ENCODE measurements at regions not wholly inside any gene's neighbourhood (a gene's known extent, or its start where the extent isn't known, plus 50 kb on each side); places are given as distances from the start of the nearest gene placed in this dataset.
"Not testable (repeated sequence)": the region's sequence is repeated elsewhere in the genome, so short reads cannot be mapped to it uniquely, and the experiment has no call there.

GRCh38 chr7:51446356-51446755 is 129.7 kb upstream of the COBL start:
- no peaks in the 10 kb centered on the region for H3K9me3 ChIP-seq
- TF ChIP-seq POLR2A (IDR thresholded peaks at IDR 0.05), result no peak
- no peak for TF ChIP-seq CTCF (IDR thresholded peaks at IDR 0.05)
- no peaks in the 10 kb centered on the region for H3K27me3 ChIP-seq
- peak overlapping the region; percentile 17 to 21 for H3K4me3 ChIP-seq
- intact Hi-C loops (cut with DNase I; ENCODE audit: low total_unique reads), result no loop called here
- H3K4me1 ChIP-seq, result no peaks in the 10 kb centered on the region
- 46 to 53% methylated on average over 10 to 11 of the region's 11 CpGs for WGBS, 2 donors
- H3K27ac ChIP-seq, result no peak overlapping the region
- no peak for DNase-seq
- H3K36me3 ChIP-seq (ENCODE audit: low read depth, missing control alignments), result no peaks in the 10 kb centered on the region

GRCh38 chr7:51444936-51445335 is 128.3 kb upstream of the COBL start:
- H3K27ac ChIP-seq, result no peak overlapping the region
- H3K4me1 ChIP-seq, result no peaks in the 10 kb centered on the region
- no peak overlapping the region for H3K4me3 ChIP-seq
- H3K36me3 ChIP-seq (ENCODE audit: low read depth, missing control alignments), result no peaks in the 10 kb centered on the region
- intact Hi-C loops (cut with DNase I; ENCODE audit: low total_unique reads), result no loop called here
- WGBS, 2 donors, result 44 to 64% methylated on average over 1 of the region's 1 CpG
- H3K27me3 ChIP-seq, result no peaks in the 10 kb centered on the region
- no peaks in the 10 kb centered on the region for H3K9me3 ChIP-seq
- no peak for TF ChIP-seq CTCF (IDR thresholded peaks at IDR 0.05)
- TF ChIP-seq POLR2A (IDR thresholded peaks at IDR 0.05), result no peak
- DNase-seq, result no peak

GRCh38 chr7:51430480-51431086 is 114.0 kb upstream of the COBL start:
- H3K27ac ChIP-seq, result no peak overlapping the region
- no peaks in the 10 kb centered on the region for H3K27me3 ChIP-seq
- TF ChIP-seq POLR2A (IDR thresholded peaks at IDR 0.05) (no peak), CTCF (IDR thresholded peaks at IDR 0.05) (peak; percentile 67 to 91 (median 82))
- no peaks in the 10 kb centered on the region for H3K36me3 ChIP-seq (ENCODE audit: low read depth, missing control alignments)
- intact Hi-C loops (cut with DNase I; ENCODE audit: low total_unique reads), result no loop called here
- no peak overlapping the region for H3K4me3 ChIP-seq
- peak; percentile 71 for DNase-seq
- H3K9me3 ChIP-seq, result no peaks in the 10 kb centered on the region
- no peaks in the 10 kb centered on the region for H3K4me1 ChIP-seq
- 16 to 17% methylated on average over 13 of the region's 13 CpGs for WGBS, 2 donors

- 86 to 89% methylated on average over 8 of the region's 8 CpGs for WGBS, 2 donors
- no peak for DNase-seq
- Histone ChIP-seq H3K27me3 (no peaks in the 10 kb centered on the region), H3K4me1 (no peaks in the 10 kb centered on the region), H3K27ac (no peak overlapping the region), H3K36me3 (ENCODE audit: low read depth, missing control alignments) (no peaks in the 10 kb centered on the region), H3K9me3 (no peaks in the 10 kb centered on the region), H3K4me3 (no peak overlapping the region)
- intact Hi-C loops (cut with DNase I; ENCODE audit: low total_unique reads), result no loop called here
- no peak for TF ChIP-seq POLR2A (IDR thresholded peaks at IDR 0.05)
- TF ChIP-seq CTCF (IDR thresholded peaks at IDR 0.05), result no peak
Observed at GRCh38 chr7:51428217-51428887, 111.7 kb upstream of the COBL start.

- no peak for DNase-seq
- Histone ChIP-seq H3K36me3 (ENCODE audit: low read depth, missing control alignments) (no peaks in the 10 kb centered on the region), H3K27ac (no peak overlapping the region), H3K4me1 (no peaks in the 10 kb centered on the region), H3K9me3 (no peaks in the 10 kb centered on the region), H3K27me3 (no peaks in the 10 kb centered on the region), H3K4me3 (peak overlapping the region in 1 of 2 donors; percentile 30)
- intact Hi-C loops (cut with DNase I; ENCODE audit: low total_unique reads), result no loop called here
- no peak for TF ChIP-seq CTCF (IDR thresholded peaks at IDR 0.05)
- no peak for TF ChIP-seq POLR2A (IDR thresholded peaks at IDR 0.05)
- 75 to 81% methylated on average over 12 of the region's 12 CpGs for WGBS, 2 donors
Observed at GRCh38 chr7:51426163-51426562, 109.6 kb upstream of the COBL start.

GRCh38 chr7:51409934-51410333 is 93.3 kb upstream of the COBL start:
- DNase-seq; H3K27ac ChIP-seq; H3K36me3 ChIP-seq (ENCODE audit: low read depth, missing control alignments); H3K27me3 ChIP-seq; intact Hi-C loops (cut with DNase I; ENCODE audit: low total_unique reads); H3K4me1 ChIP-seq; H3K4me3 ChIP-seq; H3K9me3 ChIP-seq: not testable (repeated sequence)
- no CpG with 5 or more reads among the region's 3 CpGs for WGBS, 2 donors

- H3K27me3 ChIP-seq; H3K9me3 ChIP-seq; H3K36me3 ChIP-seq (ENCODE audit: low read depth, missing control alignments); DNase-seq; H3K4me3 ChIP-seq; H3K4me1 ChIP-seq; H3K27ac ChIP-seq; intact Hi-C loops (cut with DNase I; ENCODE audit: low total_unique reads): not testable (repeated sequence)
- 43 to 44% methylated on average over 3 of the region's 3 CpGs for WGBS, 2 donors
Observed at GRCh38 chr7:51397608-51398007, 81.0 kb upstream of the COBL start.

Measured in testis (tissue), 2 donors.